Tibial artery (tissue), 4 donors: ENCODE measurements at regions not wholly inside any gene's neighbourhood (a gene's known extent, or its start where the extent isn't known, plus 50 kb on each side); places are given as distances from the start of the nearest gene placed in this dataset.

ENCODE experiments used
- DNase-seq, 2 donors: peaks; one replicate each; pipeline ENCODE4 v3.0.0-alpha.2; 2019
- H3K27ac ChIP-seq, 2 donors: fragments of 200-600 bp; sonication (generic) in 1 of 2; 1 replicate in 1 of 2; 2 replicates in 1 of 2; pipeline ENCODE4 v1.5.1; 2018 to 2019; ENCODE audit warnings: mild to moderate bottlenecking in 1 of 2
- H3K27me3 ChIP-seq, 2 donors: fragments of 200-600 bp; sonication (generic) in 1 of 2; one replicate each; pipeline versions ENCODE4 v1.5.1 to v1.6.0; 2016 to 2019
- H3K36me3 ChIP-seq, 3 donors: fragments of 200-600 bp; sonication (generic) in 2 of 3; one replicate each; pipeline ENCODE4 v1.5.1; 2016 to 2019; ENCODE audit warnings: mild to moderate bottlenecking in 2 of 3
- H3K4me1 ChIP-seq, 4 donors: fragments of 200-600 bp; sonication (generic) in 2 of 4; 1 replicate in 3 of 4; 2 replicates in 1 of 4; pipeline ENCODE4 v1.5.1; 2016 to 2019
- H3K4me3 ChIP-seq, 2 donors: fragments of 200-600 bp; sonication (generic) in 1 of 2; 1 replicate in 1 of 2; 2 replicates in 1 of 2; pipeline ENCODE4 v1.5.1; 2018 to 2019; ENCODE audit warnings: mild to moderate bottlenecking in 2 of 2
- H3K9me3 ChIP-seq, 3 donors: fragments of 200-600 bp; sonication (generic) in 1 of 3; one replicate each; pipeline ENCODE4 v1.5.1; 2016 to 2019
- intact Hi-C: fragments of 100-400 bp; cut with DNase I; formaldehyde crosslinking; loops from one replicate; pipeline ENCODE4 v1.15.0; 2023; ENCODE audit warnings: low total_unique reads
- TF ChIP-seq, protein P1 (sequence below), 2 experiments: fragments of 200-600 bp in 1 of 2; fragments of 450-650 bp in 1 of 2; IDR thresholded peaks; one replicate each; pipeline ENCODE4 v1.5.1; 2017 to 2019; ENCODE audit warnings: antibody characterized with exemption in 2 of 2, mild to moderate bottlenecking in 1 of 2, moderate library complexity in 1 of 2

DNA sequence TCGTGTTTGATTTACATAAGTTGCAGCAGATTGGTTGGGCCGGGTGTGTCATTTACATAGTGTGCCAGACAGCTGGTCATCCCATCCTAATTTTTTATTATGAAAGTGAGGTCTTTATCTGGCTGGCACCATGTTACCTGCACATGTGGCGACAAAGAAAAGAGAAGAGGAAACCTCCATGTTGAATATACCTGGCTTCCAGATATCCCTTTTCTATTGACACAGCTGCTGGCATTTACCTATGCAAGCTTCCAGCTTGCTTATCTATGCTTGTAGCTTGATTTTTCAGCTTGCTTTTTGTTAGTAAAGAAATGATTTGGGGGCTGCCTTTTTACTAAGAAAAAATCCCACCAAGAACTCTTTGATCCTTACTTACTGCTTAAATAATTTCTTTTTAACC, 681.3 kb upstream of the SLITRK1 start:
- intact Hi-C loops, result no loop called here
- no peak for DNase-seq
- H3K4me3 ChIP-seq, result no peak overlapping the region
- no peaks in the 10 kb centered on the region for H3K9me3 ChIP-seq
- no peaks in the 10 kb centered on the region for H3K36me3 ChIP-seq
- no peaks in the 10 kb centered on the region for H3K27me3 ChIP-seq
- H3K27ac ChIP-seq, result no peak overlapping the region
- TF ChIP-seq, protein P1, sequence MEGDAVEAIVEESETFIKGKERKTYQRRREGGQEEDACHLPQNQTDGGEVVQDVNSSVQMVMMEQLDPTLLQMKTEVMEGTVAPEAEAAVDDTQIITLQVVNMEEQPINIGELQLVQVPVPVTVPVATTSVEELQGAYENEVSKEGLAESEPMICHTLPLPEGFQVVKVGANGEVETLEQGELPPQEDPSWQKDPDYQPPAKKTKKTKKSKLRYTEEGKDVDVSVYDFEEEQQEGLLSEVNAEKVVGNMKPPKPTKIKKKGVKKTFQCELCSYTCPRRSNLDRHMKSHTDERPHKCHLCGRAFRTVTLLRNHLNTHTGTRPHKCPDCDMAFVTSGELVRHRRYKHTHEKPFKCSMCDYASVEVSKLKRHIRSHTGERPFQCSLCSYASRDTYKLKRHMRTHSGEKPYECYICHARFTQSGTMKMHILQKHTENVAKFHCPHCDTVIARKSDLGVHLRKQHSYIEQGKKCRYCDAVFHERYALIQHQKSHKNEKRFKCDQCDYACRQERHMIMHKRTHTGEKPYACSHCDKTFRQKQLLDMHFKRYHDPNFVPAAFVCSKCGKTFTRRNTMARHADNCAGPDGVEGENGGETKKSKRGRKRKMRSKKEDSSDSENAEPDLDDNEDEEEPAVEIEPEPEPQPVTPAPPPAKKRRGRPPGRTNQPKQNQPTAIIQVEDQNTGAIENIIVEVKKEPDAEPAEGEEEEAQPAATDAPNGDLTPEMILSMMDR (IDR thresholded peaks at IDR 0.05), result no peak
- H3K4me1 ChIP-seq, result no peaks in the 10 kb centered on the region

GRCh38 chr13:84553227-84553626, 671.0 kb upstream of the SLITRK1 start:
- Histone ChIP-seq H3K9me3 (no peaks in the 10 kb centered on the region), H3K4me1 (no peaks in the 10 kb centered on the region), H3K36me3 (no peaks in the 10 kb centered on the region), H3K27ac (no peak overlapping the region), H3K27me3 (no peaks in the 10 kb centered on the region), H3K4me3 (no peak overlapping the region)
- DNase-seq, result no peak
- TF ChIP-seq, protein P1 (IDR thresholded peaks at IDR 0.05), result no peak
- intact Hi-C loops, result no loop called here

GRCh38 chr13:84543962-84544361, 661.7 kb upstream of the SLITRK1 start:
- Histone ChIP-seq H3K4me3 (no peak overlapping the region), H3K36me3 (no peaks in the 10 kb centered on the region), H3K9me3 (no peaks in the 10 kb centered on the region), H3K4me1 (no peaks in the 10 kb centered on the region), H3K27ac (no peak overlapping the region), H3K27me3 (no peaks in the 10 kb centered on the region)
- intact Hi-C loops, result no loop called here
- TF ChIP-seq, protein P1 (IDR thresholded peaks at IDR 0.05), result no peak
- DNase-seq, result no peak

- Histone ChIP-seq H3K4me3 (no peak overlapping the region), H3K36me3 (no peaks in the 10 kb centered on the region), H3K27ac (no peak overlapping the region), H3K27me3 (no peaks in the 10 kb centered on the region), H3K4me1 (no peaks in the 10 kb centered on the region), H3K9me3 (no peaks in the 10 kb centered on the region)
- no peak for DNase-seq
- intact Hi-C loops, result no loop called here
- TF ChIP-seq, protein P1 (IDR thresholded peaks at IDR 0.05), result no peak
These were observed 660.1 kb upstream of the SLITRK1 start for GRCh38 chr13:84542348-84542747.

DNA sequence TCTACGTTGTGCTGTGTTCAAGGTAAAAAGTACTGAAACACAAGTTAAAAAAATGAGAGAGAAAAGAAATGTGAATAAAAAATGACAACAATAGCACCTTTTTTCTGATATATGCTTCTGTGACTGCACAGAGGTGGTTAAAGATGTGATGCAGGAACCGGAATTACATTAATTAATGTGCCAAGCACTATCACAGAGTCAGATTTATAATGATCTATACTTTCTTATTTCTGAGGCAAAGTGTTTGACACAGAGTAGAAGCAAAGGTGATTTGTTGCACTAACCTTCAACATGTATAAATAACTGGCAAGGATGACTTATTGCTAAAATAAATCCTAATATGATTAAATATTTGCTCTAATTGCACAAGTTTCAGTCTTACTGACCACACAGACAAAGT, 654.6 kb upstream of the SLITRK1 start:
- no peaks in the 10 kb centered on the region for H3K36me3 ChIP-seq
- no peaks in the 10 kb centered on the region for H3K9me3 ChIP-seq
- no peak for DNase-seq
- TF ChIP-seq, protein P1 (IDR thresholded peaks at IDR 0.05), result no peak
- H3K4me3 ChIP-seq, result no peak overlapping the region
- H3K27ac ChIP-seq, result no peak overlapping the region
- no peaks in the 10 kb centered on the region for H3K4me1 ChIP-seq
- no peaks in the 10 kb centered on the region for H3K27me3 ChIP-seq
- intact Hi-C loops, result no loop called here

DNA sequence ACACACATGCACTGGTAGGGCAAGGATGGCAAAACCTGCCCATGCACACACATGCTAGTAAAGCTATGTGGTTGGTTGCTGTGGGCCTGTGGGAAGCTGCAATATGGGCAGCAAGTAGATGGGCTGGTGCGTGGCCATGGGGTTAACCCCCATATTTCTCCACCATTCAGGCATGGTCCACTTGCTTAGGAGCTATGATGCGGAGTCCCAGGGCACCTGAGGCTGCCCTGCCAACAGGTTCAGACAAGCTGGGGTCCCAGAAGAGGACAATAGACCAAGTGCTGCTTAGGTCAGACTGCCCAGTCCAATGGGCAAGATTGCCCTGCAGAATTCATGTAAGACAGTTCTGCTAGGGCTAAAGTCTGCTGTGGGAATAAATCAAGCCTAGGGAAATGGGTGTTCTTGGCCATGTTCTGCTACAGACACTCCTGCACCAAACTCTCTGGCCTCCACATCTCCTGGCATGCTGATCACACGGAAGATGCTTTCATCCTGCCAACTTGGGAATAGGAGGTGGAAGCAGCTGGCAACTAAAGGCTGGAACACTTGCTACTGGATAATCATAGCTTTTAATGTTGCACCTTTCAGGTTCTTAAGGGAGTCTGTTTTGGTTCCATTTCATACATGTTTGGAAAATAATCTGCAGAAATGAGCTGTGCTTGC, 646.3 kb upstream of the SLITRK1 start:
- TF ChIP-seq, protein P1 (IDR thresholded peaks at IDR 0.05), result no peak
- DNase-seq, result no peak
- H3K4me3 ChIP-seq, result no peak overlapping the region
- no peak overlapping the region for H3K27ac ChIP-seq
- no peaks in the 10 kb centered on the region for H3K4me1 ChIP-seq
- no peaks in the 10 kb centered on the region for H3K36me3 ChIP-seq
- H3K9me3 ChIP-seq, result no peaks in the 10 kb centered on the region
- intact Hi-C loops, result no loop called here
- no peaks in the 10 kb centered on the region for H3K27me3 ChIP-seq
